HFF-Myc (cell line): ENCODE measurements at regions not wholly inside any gene's neighbourhood (a gene's known extent, or its start where the extent isn't known, plus 50 kb on each side); places are given as distances from the start of the nearest gene placed in this dataset.
"Not testable (repeated sequence)": the region's sequence is repeated elsewhere in the genome, so short reads cannot be mapped to it uniquely, and the experiment has no call there.

Source experiments
- DNase-seq: peaks from one replicate; pipeline ENCODE4 v3.0.0-alpha.2; 2011; ENCODE audit warnings: low read depth; ENCODE audit errors: extremely low read depth
- H3K4me3 ChIP-seq: replicated peaks from 2 replicates; pipeline ENCODE4 v1.5.1; 2011; ENCODE audit warnings: low read depth, mild to moderate bottlenecking, control low read depth, low read length
- TF ChIP-seq, protein P1 (sequence below): IDR thresholded peaks from 2 replicates; pipeline ENCODE4 v1.5.1; 2012; ENCODE audit warnings: mild to moderate bottlenecking, low read depth, low read length, control low read depth; ENCODE audit errors: missing control alignments

DNA sequence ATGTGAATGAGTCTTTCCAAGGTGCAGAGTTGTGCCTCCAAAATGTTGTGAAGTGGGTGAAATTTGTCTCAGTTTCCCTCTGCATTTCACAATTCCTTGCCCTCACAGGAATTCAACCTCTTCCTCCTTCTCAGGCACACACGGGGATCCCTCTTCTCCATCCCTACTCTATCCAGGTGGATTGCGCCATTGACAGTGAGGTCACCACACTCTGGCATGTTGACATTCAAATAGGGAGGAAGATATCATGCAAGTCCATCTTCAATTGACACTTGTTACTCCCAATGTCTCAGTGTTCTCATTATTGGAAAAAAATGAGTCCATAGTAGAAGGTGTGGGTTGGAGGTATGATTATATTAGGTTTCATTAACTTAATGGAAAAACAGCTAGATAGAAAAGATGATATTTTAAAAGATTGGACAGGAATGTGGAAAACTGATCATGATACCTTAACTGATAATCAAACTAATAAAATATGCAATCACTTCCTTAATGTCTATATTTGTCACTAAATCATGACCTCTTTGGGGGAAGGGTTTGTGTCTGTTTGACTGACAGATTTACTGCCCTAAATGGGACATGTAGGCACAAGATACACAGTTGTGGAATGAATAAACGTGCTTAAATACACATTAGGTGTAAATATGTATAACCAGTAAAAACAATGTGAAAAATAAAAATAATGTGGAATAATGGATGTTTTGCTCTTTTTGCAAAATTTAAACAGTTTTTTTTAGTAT is 213.8 kb upstream of the SLC8A1 start:
- TF ChIP-seq, protein P1, sequence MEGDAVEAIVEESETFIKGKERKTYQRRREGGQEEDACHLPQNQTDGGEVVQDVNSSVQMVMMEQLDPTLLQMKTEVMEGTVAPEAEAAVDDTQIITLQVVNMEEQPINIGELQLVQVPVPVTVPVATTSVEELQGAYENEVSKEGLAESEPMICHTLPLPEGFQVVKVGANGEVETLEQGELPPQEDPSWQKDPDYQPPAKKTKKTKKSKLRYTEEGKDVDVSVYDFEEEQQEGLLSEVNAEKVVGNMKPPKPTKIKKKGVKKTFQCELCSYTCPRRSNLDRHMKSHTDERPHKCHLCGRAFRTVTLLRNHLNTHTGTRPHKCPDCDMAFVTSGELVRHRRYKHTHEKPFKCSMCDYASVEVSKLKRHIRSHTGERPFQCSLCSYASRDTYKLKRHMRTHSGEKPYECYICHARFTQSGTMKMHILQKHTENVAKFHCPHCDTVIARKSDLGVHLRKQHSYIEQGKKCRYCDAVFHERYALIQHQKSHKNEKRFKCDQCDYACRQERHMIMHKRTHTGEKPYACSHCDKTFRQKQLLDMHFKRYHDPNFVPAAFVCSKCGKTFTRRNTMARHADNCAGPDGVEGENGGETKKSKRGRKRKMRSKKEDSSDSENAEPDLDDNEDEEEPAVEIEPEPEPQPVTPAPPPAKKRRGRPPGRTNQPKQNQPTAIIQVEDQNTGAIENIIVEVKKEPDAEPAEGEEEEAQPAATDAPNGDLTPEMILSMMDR, result no peak
- no peak for DNase-seq
- H3K4me3 ChIP-seq, result no peak overlapping the region

DNA sequence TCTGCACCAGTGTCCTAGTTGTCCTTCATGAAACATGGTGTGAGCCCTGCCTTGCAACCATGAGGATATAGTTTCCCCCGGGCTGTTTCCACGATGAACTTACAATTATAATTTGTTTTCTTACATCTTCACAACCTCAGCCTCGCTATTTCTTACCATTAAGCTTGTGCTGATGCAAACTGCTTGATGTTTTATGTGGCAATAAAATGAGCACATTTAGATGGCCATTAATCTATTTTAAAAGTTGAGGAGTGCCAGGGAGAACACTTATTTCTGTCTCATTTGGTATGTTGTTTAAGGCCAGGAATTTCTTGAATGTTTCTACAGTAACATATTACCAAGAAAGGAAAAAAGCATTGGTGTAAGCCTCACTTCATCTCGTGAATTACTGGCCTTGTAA is 214.5 kb upstream of the SLC8A1 start:
- TF ChIP-seq, protein P1, result no peak
- no peak overlapping the region for H3K4me3 ChIP-seq
- DNase-seq, result no peak

DNA sequence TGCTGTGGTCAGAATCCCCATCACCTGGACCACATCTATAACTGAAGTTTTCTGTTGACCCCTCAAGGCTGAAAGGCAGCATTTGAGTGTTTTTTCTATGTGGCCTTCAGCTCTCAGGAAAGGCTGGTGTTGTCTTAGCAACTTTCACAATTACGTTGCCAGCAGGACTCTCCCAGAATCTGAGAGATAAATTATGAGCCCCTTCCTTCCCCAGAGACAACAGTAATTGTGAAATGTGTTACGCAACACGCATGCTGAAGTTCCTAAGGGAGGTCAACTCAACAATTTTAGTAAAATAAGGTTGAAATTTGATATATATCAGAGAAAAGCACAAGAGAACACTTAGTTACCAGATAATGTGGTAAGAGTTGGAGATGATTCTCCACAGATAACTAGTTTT is 216.5 kb upstream of the SLC8A1 start:
- no peak overlapping the region for H3K4me3 ChIP-seq
- TF ChIP-seq, protein P1, result no peak
- DNase-seq, result no peak

DNA sequence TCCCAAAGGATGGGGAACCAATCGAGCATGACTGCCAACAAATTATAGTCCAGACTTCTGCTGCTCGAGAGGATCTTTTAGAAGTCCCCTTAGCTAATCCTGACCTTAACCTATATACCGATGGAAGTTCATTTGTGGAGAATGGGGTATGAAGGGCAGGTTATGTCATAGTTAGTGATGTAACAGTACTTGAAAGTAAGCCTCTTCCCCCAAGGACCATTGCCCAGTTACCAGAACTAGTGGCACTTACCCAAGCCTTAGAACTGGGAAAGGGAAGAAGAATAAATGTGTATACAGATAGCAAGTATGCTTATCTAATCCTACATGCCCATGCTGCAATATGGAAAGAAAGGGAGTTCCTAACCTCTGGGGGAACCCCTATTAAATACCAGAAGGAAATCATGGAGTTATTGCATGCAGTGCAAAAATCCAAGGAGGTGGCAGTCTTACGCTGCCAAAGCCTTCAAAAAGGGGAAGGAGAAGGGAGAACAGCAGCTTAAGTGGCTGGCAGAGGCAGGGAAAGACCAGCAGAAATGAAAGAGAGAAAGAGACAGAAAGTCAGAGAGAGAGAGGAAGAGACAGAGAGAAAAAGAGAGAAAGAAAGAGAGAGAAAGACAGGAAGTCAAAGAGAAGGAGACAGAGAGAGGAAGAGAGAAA is 224.4 kb upstream of the SLC8A1 start:
- not testable (repeated sequence) for DNase-seq, H3K4me3 ChIP-seq

DNA sequence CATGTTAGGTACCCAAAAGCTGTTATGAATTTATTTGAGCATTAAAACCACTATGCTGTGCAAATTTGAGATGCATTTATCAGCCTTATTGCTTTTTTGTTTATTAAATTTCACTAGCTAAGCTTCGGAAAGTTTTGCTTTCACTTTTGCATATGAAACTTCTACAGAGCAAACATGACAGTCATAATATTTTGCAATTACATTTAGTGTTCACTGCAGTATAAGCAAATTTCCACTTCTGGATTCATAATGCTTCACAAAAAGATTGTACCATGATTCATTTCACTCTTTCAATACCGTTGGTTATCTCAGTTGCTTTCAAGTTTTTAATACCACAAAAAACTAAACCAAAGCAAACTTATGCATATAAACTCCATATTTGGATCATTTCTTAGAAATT is 228.7 kb upstream of the SLC8A1 start:
- TF ChIP-seq, protein P1, result no peak
- no peak overlapping the region for H3K4me3 ChIP-seq
- no peak for DNase-seq

DNA sequence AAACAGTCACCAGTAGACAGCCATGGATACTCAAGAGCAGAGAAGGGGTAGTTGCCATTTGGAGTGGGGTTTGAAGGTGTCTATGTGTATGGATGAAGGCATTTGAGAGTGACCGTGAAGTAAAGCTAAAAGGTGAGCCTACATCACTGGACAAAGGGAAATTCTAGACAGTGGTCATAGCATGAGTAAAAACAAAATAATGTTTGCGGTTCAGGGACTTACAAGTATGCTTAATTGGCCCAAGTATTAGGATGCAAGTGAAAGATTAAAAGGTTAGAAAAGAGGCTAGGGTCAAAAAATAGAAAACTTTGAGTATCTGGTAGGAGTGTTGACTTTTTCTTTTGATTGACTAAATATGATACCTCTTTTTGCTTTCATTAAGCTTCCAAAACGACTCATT is 238.1 kb upstream of the SLC8A1 start:
- no peak overlapping the region for H3K4me3 ChIP-seq
- TF ChIP-seq, protein P1, result no peak
- no peak for DNase-seq

DNA sequence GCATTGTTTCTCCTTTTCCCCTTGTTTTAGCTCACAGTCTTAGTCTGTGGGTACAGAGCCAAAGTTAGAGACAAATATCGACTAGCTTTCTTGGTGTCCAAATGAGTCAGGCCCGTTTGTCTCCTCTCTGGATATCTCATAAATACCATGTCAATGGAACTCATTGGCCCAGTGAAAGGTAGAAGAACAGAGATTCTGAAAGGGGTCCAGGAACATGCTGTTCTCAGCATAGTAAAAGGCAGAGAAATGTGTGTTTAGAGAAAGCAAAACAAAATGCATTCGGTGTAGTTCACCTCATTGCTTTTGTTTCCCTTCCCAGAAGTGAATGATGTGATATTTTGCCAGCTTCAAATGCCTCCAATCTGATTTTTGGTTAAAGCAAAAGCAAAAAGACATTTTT is 238.6 kb upstream of the SLC8A1 start:
- no peak for DNase-seq
- TF ChIP-seq, protein P1, result no peak

More for the DNA sequence above, 238.6 kb upstream of the SLC8A1 start:
- H3K4me3 ChIP-seq, result no peak overlapping the region
